Fibroblast of lung (primary cell): ENCODE measurements at regions not wholly inside any gene's neighbourhood (a gene's known extent, or its start where the extent isn't known, plus 50 kb on each side); places are given as distances from the start of the nearest gene placed in this dataset.
"Not testable (repeated sequence)": the region's sequence is repeated elsewhere in the genome, so short reads cannot be mapped to it uniquely, and the experiment has no call there.

Experiments
- DNase-seq, 2 donors: peaks; one replicate each; pipeline versions ENCODE4 v3.0.0 to v3.0.0-alpha.2; 2010; ENCODE audit warnings: low read depth in 2 of 2
- H2AFZ ChIP-seq: 2 replicates; pipeline ENCODE4 v1.5.1; 2012; ENCODE audit warnings: low read length, control low read depth, inconsistent platforms
- H3K27ac ChIP-seq: 2 replicates; pipeline ENCODE4 v1.5.1; 2011; ENCODE audit warnings: low read length, control low read depth; ENCODE audit not compliant: insufficient read depth
- H3K27me3 ChIP-seq: 2 replicates; pipeline ENCODE4 v1.5.1; 2011; ENCODE audit warnings: mild to moderate bottlenecking, low read length; ENCODE audit not compliant: control insufficient read depth, insufficient read depth
- H3K36me3 ChIP-seq: 2 replicates; pipeline ENCODE4 v1.5.1; 2011; ENCODE audit warnings: low read length; ENCODE audit not compliant: control insufficient read depth, insufficient read depth
- H3K4me1 ChIP-seq: 2 replicates; pipeline ENCODE4 v1.5.1; 2011; ENCODE audit warnings: low read length; ENCODE audit not compliant: control insufficient read depth, insufficient read depth; ENCODE audit errors: extremely low read depth
- H3K4me2 ChIP-seq: 2 replicates; pipeline ENCODE4 v1.5.1; 2011; ENCODE audit warnings: low read length, control low read depth; ENCODE audit not compliant: insufficient read depth; ENCODE audit errors: extremely low read depth
- H3K4me3 ChIP-seq, 4 experiments: fragments of 200-600 bp in 1 of 4; sonication (generic) in 1 of 4; replicated peaks in 1 of 4; 2 replicates each; pipeline ENCODE4 v1.5.1; 2011 to 2016; ENCODE audit warnings: low read length in 4 of 4, low read depth in 3 of 4, mild to moderate bottlenecking in 3 of 4, control low read depth in 2 of 4, inconsistent platforms in 1 of 4, mixed read lengths in 1 of 4; ENCODE audit not compliant: insufficient read depth in 1 of 4; ENCODE audit errors: control extremely low read depth in 1 of 4
- H3K79me2 ChIP-seq: 2 replicates; pipeline ENCODE4 v1.5.1; 2012; ENCODE audit warnings: mild to moderate bottlenecking, low read length, inconsistent platforms; ENCODE audit not compliant: control insufficient read depth, insufficient read depth
- H3K9ac ChIP-seq: 2 replicates; pipeline ENCODE4 v1.5.1; 2011; ENCODE audit warnings: mild to moderate bottlenecking, low read length, control low read depth; ENCODE audit not compliant: insufficient read depth
- H3K9me3 ChIP-seq: 2 replicates; pipeline ENCODE4 v1.5.1; 2012; ENCODE audit warnings: low read depth, low read length; ENCODE audit not compliant: control insufficient read depth, insufficient read depth
- H4K20me1 ChIP-seq: 2 replicates; pipeline ENCODE4 v1.5.1; 2011; ENCODE audit warnings: low read length; ENCODE audit not compliant: control insufficient read depth, insufficient read depth; ENCODE audit errors: extremely low read depth
- EZH2 ChIP-seq: IDR thresholded peaks from 2 replicates; pipeline ENCODE4 v1.5.1; 2012; ENCODE audit warnings: low read length, control low read depth, mild to moderate bottlenecking; ENCODE audit errors: missing control alignments
- TF ChIP-seq, protein P1 (sequence below), 2 donors: IDR thresholded peaks in 1 of 2; conservative IDR thresholded peaks in 1 of 2; 1 replicate in 1 of 2; 2 replicates in 1 of 2; pipeline ENCODE4 v1.5.1; 2011 to 2012; ENCODE audit warnings: low read length in 2 of 2, control low read depth in 1 of 2, inconsistent platforms in 1 of 2, low read depth in 1 of 2, mild to moderate bottlenecking in 1 of 2

- no peak overlapping the region for H3K4me2 ChIP-seq
- H3K9me3 ChIP-seq, result peaks cover 30% of the 10 kb centered on the region
- H3K79me2 ChIP-seq, result no peaks in the 10 kb centered on the region
- DNase-seq, result no peak
- no peaks in the 10 kb centered on the region for H3K27me3 ChIP-seq
- H4K20me1 ChIP-seq, result no peaks in the 10 kb centered on the region
- H3K4me1 ChIP-seq, result no peaks in the 10 kb centered on the region
- no peak overlapping the region for H3K9ac ChIP-seq
- TF ChIP-seq, protein P1, sequence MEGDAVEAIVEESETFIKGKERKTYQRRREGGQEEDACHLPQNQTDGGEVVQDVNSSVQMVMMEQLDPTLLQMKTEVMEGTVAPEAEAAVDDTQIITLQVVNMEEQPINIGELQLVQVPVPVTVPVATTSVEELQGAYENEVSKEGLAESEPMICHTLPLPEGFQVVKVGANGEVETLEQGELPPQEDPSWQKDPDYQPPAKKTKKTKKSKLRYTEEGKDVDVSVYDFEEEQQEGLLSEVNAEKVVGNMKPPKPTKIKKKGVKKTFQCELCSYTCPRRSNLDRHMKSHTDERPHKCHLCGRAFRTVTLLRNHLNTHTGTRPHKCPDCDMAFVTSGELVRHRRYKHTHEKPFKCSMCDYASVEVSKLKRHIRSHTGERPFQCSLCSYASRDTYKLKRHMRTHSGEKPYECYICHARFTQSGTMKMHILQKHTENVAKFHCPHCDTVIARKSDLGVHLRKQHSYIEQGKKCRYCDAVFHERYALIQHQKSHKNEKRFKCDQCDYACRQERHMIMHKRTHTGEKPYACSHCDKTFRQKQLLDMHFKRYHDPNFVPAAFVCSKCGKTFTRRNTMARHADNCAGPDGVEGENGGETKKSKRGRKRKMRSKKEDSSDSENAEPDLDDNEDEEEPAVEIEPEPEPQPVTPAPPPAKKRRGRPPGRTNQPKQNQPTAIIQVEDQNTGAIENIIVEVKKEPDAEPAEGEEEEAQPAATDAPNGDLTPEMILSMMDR (conservative IDR thresholded peaks at IDR 0.05 in 1 of 2, IDR thresholded peaks at IDR 0.05 in 1 of 2; ENCODE audit: low read depth in 1 of 2, low read length in 2 of 2), result no peak
- no peak for TF ChIP-seq EZH2
- no peaks in the 10 kb centered on the region for H3K36me3 ChIP-seq
- H3K27ac ChIP-seq, result no peak overlapping the region
- H3K4me3 ChIP-seq, result no peak overlapping the region
- no peak overlapping the region for H2AFZ ChIP-seq
Observed at GRCh38 chr15:20345401-20345958, 196.1 kb downstream of the GOLGA6L6 start.

DNA sequence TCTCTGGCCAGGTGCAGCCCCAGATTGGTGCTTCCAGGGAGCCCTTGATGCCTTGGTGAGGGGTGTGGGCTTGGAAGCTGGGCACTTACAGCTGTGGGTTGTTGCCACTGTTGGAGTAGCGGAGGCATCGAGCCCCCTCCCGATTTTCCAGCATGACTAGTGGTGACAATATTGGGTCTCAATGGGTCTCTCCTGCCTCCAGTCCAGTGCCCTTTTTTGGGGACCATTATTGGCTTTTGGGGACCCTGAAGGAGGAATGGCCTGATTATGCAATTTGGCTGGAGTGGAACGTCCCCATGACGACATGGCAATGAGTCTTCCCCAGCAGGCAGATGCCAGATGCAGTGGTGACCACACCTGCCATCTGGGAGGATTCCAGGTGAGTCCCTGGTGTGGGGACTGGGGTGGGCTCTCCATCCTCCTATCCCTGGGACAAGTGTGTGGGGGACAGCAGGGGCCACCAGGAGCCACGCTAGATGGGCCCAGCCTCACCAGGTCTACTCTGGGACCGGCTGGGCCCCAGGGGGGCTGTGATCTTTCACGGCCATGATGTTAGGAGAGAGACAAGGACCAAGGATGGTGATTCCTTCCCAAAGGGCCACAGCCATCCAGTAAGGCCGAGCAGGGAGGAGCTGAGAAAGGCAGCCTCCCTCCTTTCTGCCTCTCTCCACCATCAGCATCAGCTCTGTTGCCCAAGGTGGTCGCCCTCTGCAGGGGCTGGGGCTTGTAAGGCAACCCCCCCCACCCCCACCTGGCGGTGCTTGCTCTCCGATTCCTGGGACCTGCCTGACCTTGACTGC lies 196.8 kb downstream of the GOLGA6L6 start:
- Histone ChIP-seq H3K27me3 (no peaks in the 10 kb centered on the region), H3K27ac (no peak overlapping the region), H3K4me2 (no peak overlapping the region), H4K20me1 (no peaks in the 10 kb centered on the region), H3K36me3 (no peaks in the 10 kb centered on the region), H3K79me2 (no peaks in the 10 kb centered on the region), H3K4me3 (no peak overlapping the region), H3K9me3 (peaks cover 33% of the 10 kb centered on the region), H3K4me1 (no peaks in the 10 kb centered on the region), H3K9ac (no peak overlapping the region), H2AFZ (no peak overlapping the region)
- DNase-seq, result no peak
- no peak for TF ChIP-seq EZH2

DNA sequence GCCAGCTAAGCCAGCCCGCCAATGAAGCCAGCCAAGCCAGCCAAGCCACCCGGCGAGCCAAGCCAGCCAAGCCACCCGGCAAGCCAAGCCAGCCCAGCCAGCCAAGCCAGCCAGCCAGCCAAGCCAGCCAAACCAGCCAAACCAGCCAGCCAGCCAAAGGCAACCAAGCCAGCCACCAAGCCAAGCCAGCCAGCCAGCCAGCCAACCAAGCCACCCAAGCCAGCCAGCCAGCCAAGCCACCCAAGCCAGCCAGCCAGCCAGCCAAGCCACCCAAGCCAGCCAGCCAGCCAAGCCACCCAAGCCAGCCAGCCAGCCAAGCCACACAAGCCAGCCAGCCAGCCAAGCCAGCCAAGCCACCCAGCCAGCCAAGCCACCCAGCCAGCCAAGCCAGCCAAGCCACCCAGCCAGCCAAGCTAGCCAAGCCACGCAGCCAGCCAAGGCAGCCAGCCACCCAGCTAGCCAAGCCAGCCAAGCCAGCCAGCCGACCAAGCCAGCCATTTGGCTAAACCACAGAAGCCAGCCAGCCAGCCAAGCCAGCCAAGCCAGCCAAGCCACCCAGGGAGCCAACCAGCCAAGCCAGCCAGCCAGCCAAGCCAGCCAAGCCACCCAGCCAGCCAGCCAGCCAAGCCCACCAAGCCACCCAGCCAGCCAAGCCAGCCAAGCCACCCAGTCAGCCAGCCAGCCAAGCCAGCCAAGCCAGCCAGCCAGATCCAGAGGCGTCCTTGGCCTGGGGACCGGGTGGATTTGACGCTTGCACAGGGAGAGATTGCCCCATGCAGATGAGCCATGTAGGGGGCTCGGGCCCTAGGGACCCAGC lies 198.0 kb downstream of the GOLGA6L6 start:
- not testable (repeated sequence) for H3K9ac ChIP-seq, H3K4me3 ChIP-seq
- peaks cover 25% of the 10 kb centered on the region for H3K9me3 ChIP-seq

DNA sequence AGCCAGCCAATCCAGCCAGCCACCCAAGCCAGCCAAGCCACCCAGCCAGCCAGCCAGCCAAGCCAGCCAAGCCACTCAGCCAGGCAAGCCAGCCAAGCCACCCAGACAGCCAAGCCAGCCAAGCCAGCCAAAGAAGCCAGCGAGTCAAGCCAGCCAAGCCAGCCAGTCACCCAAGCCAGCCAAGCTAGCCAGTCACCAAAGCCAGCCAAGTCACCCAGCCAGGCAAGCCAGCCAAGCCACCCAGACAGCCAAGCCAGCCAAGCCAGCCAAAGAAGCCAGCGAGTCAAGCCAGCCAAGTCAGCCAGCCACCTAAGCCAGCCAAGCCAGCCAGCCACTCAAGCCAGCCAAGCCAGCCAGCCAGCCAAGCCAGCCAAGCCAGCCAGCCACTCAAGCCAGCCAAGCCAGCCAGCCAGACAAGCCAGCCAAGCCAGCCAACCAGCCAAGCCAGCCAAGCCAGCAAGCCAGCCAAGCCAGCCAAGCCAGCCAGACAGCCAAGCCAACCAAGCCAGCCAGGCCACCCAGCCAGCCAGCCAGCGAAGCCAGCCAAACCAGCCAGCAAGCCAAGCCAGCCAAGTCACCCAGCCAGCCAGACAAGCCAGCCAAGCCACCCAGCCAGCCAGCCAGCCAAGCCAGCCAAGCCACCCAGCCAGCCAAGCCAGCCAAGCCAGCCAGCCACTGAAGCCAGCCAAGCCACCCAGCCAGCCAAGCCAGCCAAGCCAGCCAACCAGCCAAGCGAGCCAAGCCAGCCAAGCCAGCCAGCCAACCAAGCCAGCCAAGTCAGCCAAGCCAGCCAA lies 198.8 kb downstream of the GOLGA6L6 start:
- H3K36me3 ChIP-seq, H2AFZ ChIP-seq, H3K27ac ChIP-seq, DNase-seq, H3K79me2 ChIP-seq, H3K27me3 ChIP-seq, H3K4me3 ChIP-seq, H4K20me1 ChIP-seq, H3K9ac ChIP-seq, H3K4me2 ChIP-seq, H3K4me1 ChIP-seq: not testable (repeated sequence)
- peaks cover 25% of the 10 kb centered on the region for H3K9me3 ChIP-seq

More for the DNA sequence above, 198.0 kb downstream of the GOLGA6L6 start:
- H3K79me2 ChIP-seq, H4K20me1 ChIP-seq, H3K4me1 ChIP-seq, DNase-seq, H2AFZ ChIP-seq, H3K27me3 ChIP-seq, H3K27ac ChIP-seq, H3K4me2 ChIP-seq, H3K36me3 ChIP-seq: not testable (repeated sequence)
